ENCODE measurements at regions not wholly inside any gene's neighbourhood (a gene's known extent, or its start where the extent isn't known, plus 50 kb on each side); places are given as distances from the start of the nearest gene placed in this dataset.

GRCh38 chr11:79937676-79938334, 497.0 kb upstream of the TENM4 start:
- in situ Hi-C loops (cut with MboI; ENCODE audit: low pct_unique_long_range_greater_than_20kb, low sequenced_read_pairs), result no loop called here
- no peak for DNase-seq

DNA sequence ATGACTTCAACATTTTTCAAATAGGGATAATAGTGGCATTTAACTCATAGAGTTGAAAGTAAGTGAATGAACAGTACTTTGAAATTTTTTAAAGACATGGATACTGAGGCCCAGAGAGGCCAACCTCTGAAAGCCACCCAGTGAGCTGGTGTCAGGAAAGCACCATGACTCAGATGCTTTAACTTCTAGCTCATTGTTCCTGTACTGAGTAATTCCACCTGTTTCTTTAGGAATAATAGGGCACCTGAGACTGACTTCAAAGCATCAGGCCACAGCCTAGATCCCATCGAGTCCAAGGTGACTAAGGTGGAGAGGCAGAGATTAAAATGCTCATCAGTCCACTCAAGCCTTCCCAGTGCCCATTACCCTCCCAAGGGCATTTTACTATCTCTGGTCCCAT, 491.8 kb upstream of the TENM4 start:
- in situ Hi-C loops (cut with MboI; ENCODE audit: low pct_unique_long_range_greater_than_20kb, low sequenced_read_pairs), result no loop called here

DNA sequence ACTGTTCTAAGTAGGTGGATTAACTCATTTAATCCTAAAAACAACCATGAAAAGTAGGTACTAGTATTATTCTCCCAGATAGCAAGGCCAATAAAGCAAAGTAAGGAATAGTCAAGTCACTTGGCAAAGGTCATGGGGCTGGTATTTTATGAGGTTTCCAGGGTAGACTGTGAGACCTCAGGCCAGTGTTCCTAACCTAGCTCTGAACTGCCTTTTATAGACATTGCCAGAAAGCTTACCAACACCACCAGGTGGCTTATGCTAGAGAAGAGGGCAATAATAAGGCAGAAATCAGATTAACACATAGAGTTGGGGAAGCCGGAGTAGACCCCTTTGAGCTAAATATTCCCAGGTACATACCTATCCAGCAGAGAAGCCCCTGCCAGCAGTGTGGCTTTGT, 490.9 kb upstream of the TENM4 start:
- no peak for DNase-seq
- in situ Hi-C loops (cut with MboI; ENCODE audit: low pct_unique_long_range_greater_than_20kb, low sequenced_read_pairs), result no loop called here

More for the DNA sequence above, 491.8 kb upstream of the TENM4 start:
- no peak for DNase-seq

- in situ Hi-C loops (cut with MboI; ENCODE audit: low pct_unique_long_range_greater_than_20kb, low sequenced_read_pairs), result no loop called here
- DNase-seq, result no peak
Observed at GRCh38 chr11:79926707-79927106, 485.9 kb upstream of the TENM4 start.

DNA sequence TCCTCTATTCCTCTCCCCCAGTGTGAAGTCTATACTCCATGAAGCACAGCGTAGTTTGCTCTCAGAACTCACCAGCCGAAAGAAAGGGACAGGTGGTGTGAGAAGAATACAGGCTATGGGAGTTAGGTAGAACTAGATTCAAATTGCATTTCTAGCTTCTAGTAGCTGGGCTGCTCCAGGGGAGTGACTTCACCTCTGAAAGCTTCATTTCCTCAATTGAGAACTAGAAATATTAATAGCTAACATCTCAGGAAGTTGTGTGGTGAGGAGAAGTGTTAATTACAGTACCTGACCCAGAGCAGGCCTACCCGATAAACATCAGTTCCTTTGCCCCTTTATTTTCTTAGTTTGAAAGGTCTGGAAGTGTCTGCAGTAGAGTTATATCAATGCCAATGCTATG, 484.7 kb upstream of the TENM4 start:
- no peak for DNase-seq
- in situ Hi-C loops (cut with MboI; ENCODE audit: low pct_unique_long_range_greater_than_20kb, low sequenced_read_pairs), result no loop called here

DNA sequence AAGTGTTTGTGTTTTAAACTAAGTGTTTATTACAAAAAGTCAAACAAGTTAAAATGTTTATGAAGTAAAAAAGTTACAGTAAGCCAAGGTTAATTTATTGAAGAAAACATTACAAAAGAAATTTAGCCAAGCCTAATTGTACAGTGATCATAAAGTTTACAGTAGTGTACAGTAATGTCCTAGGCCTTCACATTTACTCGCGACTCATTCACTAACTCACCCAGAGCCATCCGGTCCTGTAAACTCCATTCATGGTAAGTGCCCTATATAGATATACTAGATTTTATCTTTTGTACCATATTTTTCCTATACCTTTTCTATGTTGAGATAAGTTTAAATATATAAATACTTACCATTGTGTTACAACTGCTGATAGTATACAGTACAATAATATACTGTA, 481.8 kb upstream of the TENM4 start:
- in situ Hi-C loops (cut with MboI; ENCODE audit: low pct_unique_long_range_greater_than_20kb, low sequenced_read_pairs), result no loop called here
- DNase-seq, result no peak

DNA sequence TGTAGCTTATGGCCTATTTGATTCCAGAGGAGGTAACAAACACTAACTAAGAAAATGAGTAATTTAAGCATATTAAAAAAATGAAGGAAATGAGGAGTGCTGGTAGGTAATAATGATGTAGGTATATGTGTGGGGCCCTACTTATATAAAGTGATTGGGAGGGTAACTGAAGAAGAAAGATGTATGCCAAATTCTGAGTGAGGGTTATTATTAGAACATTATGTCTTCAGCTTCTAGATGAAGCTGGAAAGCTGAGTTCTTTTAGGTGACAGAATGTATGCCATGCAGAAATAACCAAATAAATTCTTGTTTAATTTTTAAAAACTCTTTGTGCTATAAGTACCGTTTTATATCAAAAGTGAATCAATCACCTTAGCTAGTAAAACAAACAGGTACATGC, 479.6 kb upstream of the TENM4 start:
- DNase-seq, result no peak
- in situ Hi-C loops (cut with MboI; ENCODE audit: low pct_unique_long_range_greater_than_20kb, low sequenced_read_pairs), result no loop called here

GRCh38 chr11:79919350-79919749, 478.5 kb upstream of the TENM4 start:
- no peak for DNase-seq
- in situ Hi-C loops (cut with MboI; ENCODE audit: low pct_unique_long_range_greater_than_20kb, low sequenced_read_pairs), result no loop called here

- in situ Hi-C loops (cut with MboI; ENCODE audit: low pct_unique_long_range_greater_than_20kb, low sequenced_read_pairs), result no loop called here
- no peak for DNase-seq
Observed at GRCh38 chr11:79918846-79919245, 478.0 kb upstream of the TENM4 start.

- DNase-seq, result no peak
- in situ Hi-C loops (cut with MboI; ENCODE audit: low pct_unique_long_range_greater_than_20kb, low sequenced_read_pairs), result no loop called here
Observed at GRCh38 chr11:79906164-79906563, 465.3 kb upstream of the TENM4 start.

GRCh38 chr11:79902493-79902892, 461.7 kb upstream of the TENM4 start:
- DNase-seq, result no peak
- in situ Hi-C loops (cut with MboI; ENCODE audit: low pct_unique_long_range_greater_than_20kb, low sequenced_read_pairs), result no loop called here

DNA sequence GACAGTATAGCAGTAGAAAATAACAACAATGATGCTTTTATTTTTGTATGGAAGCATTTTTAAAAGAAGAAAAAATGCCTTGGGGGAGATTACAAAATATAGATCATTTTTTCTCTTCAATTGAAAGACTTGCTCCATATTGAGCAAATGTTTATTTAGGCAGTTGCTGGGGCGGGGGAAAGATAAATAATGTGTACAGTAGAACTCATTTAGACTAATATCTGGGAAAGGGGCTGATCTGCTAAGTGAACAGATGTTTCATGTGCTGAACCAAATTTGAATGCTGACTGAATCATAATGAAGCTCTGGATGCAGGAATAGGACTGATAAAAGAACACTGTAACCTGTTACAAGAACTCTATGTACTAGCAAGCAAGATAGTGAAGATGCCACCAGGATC, 457.1 kb upstream of the TENM4 start:
- in situ Hi-C loops (cut with MboI; ENCODE audit: low pct_unique_long_range_greater_than_20kb, low sequenced_read_pairs), result no loop called here
- DNase-seq, result no peak

- in situ Hi-C loops (cut with MboI; ENCODE audit: low pct_unique_long_range_greater_than_20kb, low sequenced_read_pairs), result no loop called here
- DNase-seq, result no peak
Observed at GRCh38 chr11:79896258-79896657, 455.4 kb upstream of the TENM4 start.

DNA sequence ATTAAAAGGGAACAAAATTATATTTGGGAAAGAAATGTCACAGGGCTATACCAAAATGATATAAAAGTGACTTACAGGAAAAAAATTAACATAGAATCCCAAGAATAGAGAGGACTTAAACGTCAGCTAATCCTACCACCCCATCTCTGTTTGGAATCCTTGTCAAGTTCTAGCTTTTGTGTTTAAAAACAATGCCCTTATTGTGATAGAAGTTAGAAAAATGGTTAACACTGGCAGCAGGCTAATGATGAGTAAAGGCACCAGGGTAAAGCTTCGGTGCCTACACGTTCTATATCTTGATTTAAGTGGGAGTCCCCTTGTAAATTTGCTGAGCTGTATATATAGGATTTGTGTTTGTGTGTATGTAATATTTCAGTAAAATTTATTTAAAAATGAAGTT, 453.3 kb upstream of the TENM4 start:
- in situ Hi-C loops (cut with MboI; ENCODE audit: low pct_unique_long_range_greater_than_20kb, low sequenced_read_pairs), result no loop called here
- DNase-seq, result no peak

GRCh38 chr11:79890272-79890671, 449.4 kb upstream of the TENM4 start:
- in situ Hi-C loops (cut with MboI; ENCODE audit: low pct_unique_long_range_greater_than_20kb, low sequenced_read_pairs), result no loop called here
- DNase-seq, result no peak

- DNase-seq, result no peak
- in situ Hi-C loops (cut with MboI; ENCODE audit: low pct_unique_long_range_greater_than_20kb, low sequenced_read_pairs), result no loop called here
Observed at GRCh38 chr11:79864882-79865281, 424.1 kb upstream of the TENM4 start.

GRCh38 chr11:79860336-79860735, 419.5 kb upstream of the TENM4 start:
- no peak for DNase-seq
- in situ Hi-C loops (cut with MboI; ENCODE audit: low pct_unique_long_range_greater_than_20kb, low sequenced_read_pairs), result no loop called here

DNA sequence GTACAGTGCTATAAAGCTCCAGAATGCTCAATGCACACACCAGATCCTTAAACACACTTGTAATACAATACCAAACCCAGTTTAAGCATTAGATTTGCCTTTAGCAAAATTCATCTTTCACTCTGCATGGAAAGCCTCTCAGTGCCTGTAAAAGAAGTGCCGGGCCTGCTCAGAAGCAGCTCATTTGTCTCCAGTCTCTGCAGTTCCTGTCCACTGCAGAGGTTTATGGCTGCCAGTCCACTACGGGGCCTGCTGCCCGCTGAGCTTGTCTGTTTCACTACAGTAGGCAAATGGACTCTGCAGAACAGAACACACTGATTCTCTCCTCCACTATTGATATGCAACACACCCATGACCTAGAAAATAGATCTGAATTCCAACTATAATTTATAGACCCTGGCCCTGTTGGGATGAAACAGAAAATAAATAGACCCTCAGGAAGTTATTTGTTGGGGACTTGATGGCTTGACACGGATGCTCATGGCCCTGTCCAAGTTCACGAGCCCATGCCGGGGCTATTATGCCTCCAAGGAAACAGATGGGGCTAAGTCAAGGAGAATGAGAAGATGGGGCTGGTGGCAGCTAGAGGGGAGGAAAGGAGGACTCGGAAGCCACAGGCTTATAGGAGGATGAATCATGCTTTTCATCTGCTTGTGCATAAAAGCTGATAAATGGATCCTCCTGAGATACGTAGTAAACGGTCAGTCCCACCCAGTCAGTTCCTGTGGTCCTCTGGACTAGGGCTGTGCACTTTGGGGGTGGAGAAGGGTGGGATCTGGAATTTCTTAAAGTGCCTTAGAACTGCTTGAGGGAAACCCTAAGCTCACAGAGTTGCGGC, 416.8 kb upstream of the TENM4 start:
- DNase-seq, result no peak
- in situ Hi-C loops (cut with MboI; ENCODE audit: low pct_unique_long_range_greater_than_20kb, low sequenced_read_pairs), result no loop called here

DNA sequence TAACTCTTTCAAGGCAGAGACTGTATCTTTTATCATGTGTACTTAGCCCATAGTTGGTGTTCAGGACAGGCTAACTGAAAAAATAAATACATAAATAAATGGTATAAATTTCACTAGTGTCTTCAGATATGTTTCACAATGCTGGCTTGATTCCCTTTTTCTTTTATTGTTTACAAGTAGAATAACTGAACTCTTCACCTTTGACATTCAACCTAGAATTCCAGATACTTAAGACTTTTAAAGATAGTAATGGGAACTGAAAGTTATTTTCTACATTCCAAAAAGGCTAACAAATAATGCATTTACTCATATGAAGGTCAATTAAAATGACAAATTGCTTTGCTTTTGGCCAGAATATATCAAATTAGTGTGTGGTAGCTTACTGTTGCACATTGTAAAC, 411.3 kb upstream of the TENM4 start:
- in situ Hi-C loops (cut with MboI; ENCODE audit: low pct_unique_long_range_greater_than_20kb, low sequenced_read_pairs), result no loop called here
- no peak for DNase-seq

DNA sequence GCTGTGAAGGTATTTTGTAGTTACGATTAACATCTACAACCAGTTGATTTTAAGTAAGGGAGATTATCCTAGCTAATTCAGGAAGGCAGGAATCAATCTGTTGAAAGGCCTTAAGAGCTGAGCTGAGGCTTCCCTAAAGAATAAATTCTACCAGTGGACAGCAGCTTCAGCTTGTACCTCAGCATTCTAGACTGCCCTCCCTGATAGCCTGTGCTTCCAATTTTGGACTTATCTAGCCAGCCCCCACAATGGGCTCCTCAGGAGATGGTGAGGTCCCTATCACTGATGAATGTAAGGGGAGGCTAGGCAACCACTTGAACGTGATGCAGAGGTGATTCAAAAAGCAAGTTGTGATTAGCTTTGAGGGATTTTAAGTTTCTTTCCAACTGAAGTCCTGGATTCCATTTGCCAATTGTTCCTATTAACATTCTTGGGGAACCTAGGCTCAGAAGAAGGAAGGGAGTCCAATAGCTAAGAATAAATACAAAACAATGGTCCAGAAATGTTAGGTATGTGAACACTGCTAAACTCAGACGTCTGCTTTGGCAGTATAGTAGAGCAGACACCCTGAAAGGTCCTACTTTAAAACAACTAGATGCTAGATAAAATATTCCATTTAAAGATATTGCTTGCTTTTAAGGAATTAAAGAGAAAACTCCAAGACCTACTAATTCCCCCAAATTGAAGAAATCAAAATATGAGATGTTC, 404.3 kb upstream of the TENM4 start:
- in situ Hi-C loops (cut with MboI; ENCODE audit: low pct_unique_long_range_greater_than_20kb, low sequenced_read_pairs), result no loop called here
- no peak for DNase-seq
